ENCODE measurements at regions not wholly inside any gene's neighbourhood (a gene's known extent, or its start where the extent isn't known, plus 50 kb on each side); places are given as distances from the start of the nearest gene placed in this dataset.

DNA sequence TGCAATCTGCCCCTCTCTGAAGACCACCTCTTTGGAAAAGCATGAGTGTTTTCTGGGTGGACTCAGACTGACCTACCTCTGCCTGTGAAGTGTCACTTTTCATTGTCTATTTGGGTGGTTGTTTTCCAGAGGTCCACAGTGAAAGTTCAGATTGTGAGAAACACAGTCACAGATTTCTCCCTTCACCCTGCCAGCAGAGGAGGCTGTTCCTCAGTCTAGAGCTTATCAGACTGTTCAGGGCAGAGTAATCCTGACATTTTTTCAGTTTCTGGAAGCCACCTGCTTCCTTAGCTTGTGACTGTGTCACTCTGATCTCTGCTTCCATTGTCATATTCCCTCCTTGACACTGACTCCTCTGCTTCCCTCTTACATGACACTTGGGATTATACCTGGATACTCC is 55.4 kb upstream of the RMP24 start:
- DNase-seq (ENCODE audit: extremely low read depth in 1 of 11, low read depth in 9 of 11, low spot score in 4 of 11): no peak

DNA sequence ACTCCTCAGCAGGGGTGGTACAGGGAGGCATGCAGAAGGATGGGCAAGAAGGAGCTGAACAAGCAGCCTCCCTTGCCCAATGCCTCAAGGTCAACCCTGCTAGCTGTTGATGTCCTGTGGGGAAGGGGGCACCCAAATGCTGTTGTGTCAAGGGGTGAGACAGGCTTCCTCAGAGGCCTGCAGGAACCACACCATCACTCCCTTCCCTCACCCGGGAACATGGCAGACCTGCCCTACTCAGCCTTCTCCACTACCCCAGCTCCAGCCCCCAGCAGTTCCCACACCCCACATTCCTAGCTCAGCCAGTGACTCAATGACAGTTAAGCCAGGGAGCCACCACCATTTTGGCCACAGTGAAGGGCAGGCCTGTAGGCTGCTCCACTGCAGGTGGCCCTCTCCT is 53.9 kb upstream of the RMP24 start:
- DNase-seq (ENCODE audit: extremely low read depth in 1 of 11, low read depth in 9 of 11, low spot score in 4 of 11): no peak

DNA sequence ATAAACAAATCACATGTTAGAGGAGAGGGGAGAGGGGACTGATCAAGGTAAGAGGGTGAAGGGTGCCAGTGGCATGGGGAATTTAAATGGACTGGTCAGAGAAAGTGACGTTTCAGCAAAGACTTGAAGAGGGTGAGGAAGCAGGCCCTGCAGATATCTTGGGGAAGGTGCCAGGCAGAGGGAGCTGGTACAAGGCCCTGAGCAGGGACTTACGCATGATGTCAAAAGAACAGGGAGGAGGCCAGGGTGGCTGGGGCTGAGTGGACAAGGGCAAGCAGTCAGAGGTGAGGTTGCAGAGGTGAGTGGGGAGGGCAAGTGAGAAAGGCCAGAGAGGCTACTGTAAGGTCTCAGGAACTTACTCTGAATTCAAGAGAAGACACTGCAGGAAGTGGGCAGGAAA is 53.3 kb upstream of the RMP24 start:
- DNase-seq (ENCODE audit: extremely low read depth in 1 of 11, low read depth in 9 of 11, low spot score in 4 of 11): no peak

DNA sequence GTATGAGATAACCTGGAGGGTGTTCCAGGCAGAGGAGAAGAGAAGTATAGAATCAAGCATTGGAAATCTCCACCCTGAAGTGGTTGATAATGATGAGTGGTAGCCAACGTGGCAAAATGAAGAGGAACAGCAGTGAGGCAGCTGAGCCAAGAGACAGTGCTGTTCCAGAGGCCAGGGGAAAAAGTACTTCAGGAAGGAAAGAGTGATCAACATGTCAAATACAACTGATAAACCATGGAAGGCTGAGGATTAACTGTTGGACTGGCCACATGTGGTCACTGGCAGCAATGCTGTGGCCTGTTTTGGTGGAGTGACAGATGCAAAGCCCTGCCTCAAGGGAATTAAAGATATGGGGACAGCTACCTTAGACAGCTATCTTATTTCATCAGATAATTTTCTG is 51.9 kb upstream of the RMP24 start:
- DNase-seq (ENCODE audit: extremely low read depth in 1 of 11, low read depth in 9 of 11, low spot score in 4 of 11): no peak

All from renal cortex interstitium (tissue), 11 donors.